Neural progenitor cell (in vitro differentiated cells): ENCODE measurements at regions not wholly inside any gene's neighbourhood (a gene's known extent, or its start where the extent isn't known, plus 50 kb on each side); places are given as distances from the start of the nearest gene placed in this dataset.

Source experiments
- EZH2 ChIP-seq: fragments of 200-600 bp; sonication (generic); IDR thresholded peaks from 2 replicates; pipeline ENCODE4 v1.6.1; 2017; ENCODE audit warnings: antibody characterized with exemption, mild to moderate bottlenecking, moderate library complexity
- EZH2phosphoT487 ChIP-seq: fragments of 200-600 bp; sonication (generic); IDR thresholded peaks from 2 replicates; pipeline ENCODE4 v1.6.1; 2017; ENCODE audit warnings: antibody characterized with exemption
- TF ChIP-seq, protein P1 (sequence below): fragments of 200-600 bp; sonication (generic); IDR thresholded peaks from 2 replicates; pipeline ENCODE4 v1.5.1; 2017; ENCODE audit warnings: antibody characterized with exemption, mild to moderate bottlenecking

DNA sequence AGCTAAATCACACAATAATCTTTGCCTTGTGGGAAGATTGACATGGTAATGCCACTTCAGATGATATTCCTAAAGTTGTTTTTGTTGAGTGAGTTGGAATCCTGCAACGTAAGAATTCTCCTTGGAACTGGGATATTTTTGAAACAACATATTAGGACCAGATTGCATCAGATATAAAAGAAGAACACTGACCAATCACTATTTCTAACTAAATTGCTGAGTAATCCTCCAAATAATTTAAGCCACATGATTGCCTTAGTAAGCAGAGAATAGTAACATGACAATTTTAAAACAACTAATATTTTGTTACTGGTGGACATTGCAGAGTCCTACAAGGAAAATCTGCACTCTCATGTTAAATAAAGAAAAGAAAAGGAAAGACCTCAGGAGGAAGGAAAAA lies 353.9 kb upstream of the LMCD1 start:
- TF ChIP-seq, protein P1, sequence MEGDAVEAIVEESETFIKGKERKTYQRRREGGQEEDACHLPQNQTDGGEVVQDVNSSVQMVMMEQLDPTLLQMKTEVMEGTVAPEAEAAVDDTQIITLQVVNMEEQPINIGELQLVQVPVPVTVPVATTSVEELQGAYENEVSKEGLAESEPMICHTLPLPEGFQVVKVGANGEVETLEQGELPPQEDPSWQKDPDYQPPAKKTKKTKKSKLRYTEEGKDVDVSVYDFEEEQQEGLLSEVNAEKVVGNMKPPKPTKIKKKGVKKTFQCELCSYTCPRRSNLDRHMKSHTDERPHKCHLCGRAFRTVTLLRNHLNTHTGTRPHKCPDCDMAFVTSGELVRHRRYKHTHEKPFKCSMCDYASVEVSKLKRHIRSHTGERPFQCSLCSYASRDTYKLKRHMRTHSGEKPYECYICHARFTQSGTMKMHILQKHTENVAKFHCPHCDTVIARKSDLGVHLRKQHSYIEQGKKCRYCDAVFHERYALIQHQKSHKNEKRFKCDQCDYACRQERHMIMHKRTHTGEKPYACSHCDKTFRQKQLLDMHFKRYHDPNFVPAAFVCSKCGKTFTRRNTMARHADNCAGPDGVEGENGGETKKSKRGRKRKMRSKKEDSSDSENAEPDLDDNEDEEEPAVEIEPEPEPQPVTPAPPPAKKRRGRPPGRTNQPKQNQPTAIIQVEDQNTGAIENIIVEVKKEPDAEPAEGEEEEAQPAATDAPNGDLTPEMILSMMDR = no peak
- TF ChIP-seq EZH2 (no peak), EZH2phosphoT487 (no peak)
